HCT116 (cell line): ENCODE measurements at regions not wholly inside any gene's neighbourhood (a gene's known extent, or its start where the extent isn't known, plus 50 kb on each side); places are given as distances from the start of the nearest gene placed in this dataset.

Experiments used
- ATAC-seq: fragments of 200-7000 bp; cut with Tn5 transposase; 2 replicates; pipeline ENCODE4 v1.9.1; 2020; ENCODE audit warnings: mild to moderate bottlenecking, moderate library complexity
- BruUV-seq: library from RNA; stranded (reverse); fragments of 400-500 nt; replicated peaks from 2 replicates; lab custom pipeline; 2021; lab: Mats Ljungman, UMichigan
- CTCF ChIA-PET: fragments of 300-600 bp; sonication (Branson Sonifier 250); formaldehyde crosslinking; loops from one replicate; lab custom pipeline; 2021; ENCODE audit warnings: antibody characterized with exemption; lab: Charles Lee
- POLR2A ChIA-PET: fragments of 300-600, 350-600 bp; sonication (Branson Sonifier 250); formaldehyde crosslinking; loops from one replicate; lab custom pipeline; 2021; ENCODE audit warnings: antibody characterized with exemption; lab: Charles Lee
- RAD21 ChIA-PET, 2 experiments: fragments of 300-600 bp; sonication (Branson Sonifier 250); formaldehyde crosslinking; loops; one replicate each; lab custom pipeline; 2023; ENCODE audit warnings: low total read pairs in 2 of 2; ENCODE audit not compliant: uncharacterized antibody in 2 of 2, unreplicated experiment in 2 of 2, low non-redundant PET in 1 of 2; lab: Charles Lee
- DNase-seq: peaks from one replicate; pipeline ENCODE4 v3.0.0-alpha.2; 2010; ENCODE audit warnings: low read depth, low spot score
- H2AFZ ChIP-seq: fragments of 200-600 bp; shearing (Covaris generic), sonication (generic); 2 replicates; pipeline ENCODE4 v1.6.1; 2017; ENCODE audit warnings: low read depth, mixed run types, mixed read lengths, antibody characterized with exemption, low read length; ENCODE audit not compliant: poor library complexity, severe bottlenecking
- H3K27ac ChIP-seq: 2 replicates; pipeline ENCODE4 v1.5.1; 2012; ENCODE audit warnings: low read depth, low read length
- H3K27me3 ChIP-seq: fragments of 200-600 bp; sonication (generic); 2 replicates; pipeline ENCODE4 v1.6.1; 2016; ENCODE audit warnings: mixed run types, low read length, mixed read lengths; ENCODE audit not compliant: insufficient read depth
- H3K36me3 ChIP-seq, 2 experiments: fragments of 200-500 bp in 1 of 2; fragments of 200-600 bp in 1 of 2; sonication (Bioruptor generic) in 1 of 2; sonication (generic) in 1 of 2; 2 replicates each; pipeline versions ENCODE4 v1.5.1 to v1.6.1; 2014 to 2016; ENCODE audit warnings: low read length in 2 of 2, inconsistent platforms in 1 of 2, mixed read lengths in 1 of 2, mixed run types in 1 of 2; ENCODE audit not compliant: insufficient read depth in 2 of 2, control insufficient read depth in 1 of 2
- H3K4me1 ChIP-seq, 2 experiments: fragments of 200-600 bp in 1 of 2; sonication (generic) in 1 of 2; 2 replicates each; pipeline versions ENCODE4 v1.5.1 to v1.6.1; 2012 to 2017; ENCODE audit warnings: low read length in 2 of 2, inconsistent platforms in 1 of 2, mild to moderate bottlenecking in 1 of 2, mixed read lengths in 1 of 2, mixed run types in 1 of 2, moderate library complexity in 1 of 2; ENCODE audit not compliant: insufficient read depth in 2 of 2, control insufficient read depth in 1 of 2
- H3K4me2 ChIP-seq: fragments of 200-600 bp; sonication (generic); 2 replicates; pipeline ENCODE4 v1.6.1; 2017; ENCODE audit warnings: mixed run types, low read length, mixed read lengths
- H3K4me3 ChIP-seq, 2 experiments: fragments of 200-600 bp in 1 of 2; sonication (generic) in 1 of 2; replicated peaks in 1 of 2; 2 replicates each; pipeline ENCODE4 v1.5.1; 2011 to 2016; ENCODE audit warnings: low read length in 2 of 2, control low read depth in 1 of 2, low read depth in 1 of 2, mild to moderate bottlenecking in 1 of 2, mixed read lengths in 1 of 2, mixed run types in 1 of 2
- H3K79me2 ChIP-seq: fragments of 200-600 bp; sonication (generic); 2 replicates; pipeline ENCODE4 v1.6.1; 2017; ENCODE audit warnings: mild to moderate bottlenecking, mixed run types, low read length, moderate library complexity, mixed read lengths; ENCODE audit not compliant: insufficient read depth
- H3K9ac ChIP-seq: fragments of 200-600 bp; sonication (generic); 2 replicates; pipeline ENCODE4 v1.6.1; 2016; ENCODE audit warnings: low read length, mixed read lengths
- H3K9me2 ChIP-seq: fragments of 200-600 bp; sonication (generic), shearing (Covaris generic); 2 replicates; pipeline ENCODE4 v1.6.1; 2017; ENCODE audit warnings: mixed run types, mild to moderate bottlenecking, moderate library complexity; ENCODE audit not compliant: insufficient read depth
- H3K9me3 ChIP-seq, 2 experiments: fragments of 200-500 bp in 1 of 2; fragments of 200-600 bp in 1 of 2; sonication (Bioruptor generic) in 1 of 2; sonication (generic) in 1 of 2; 2 replicates each; pipeline ENCODE4 v1.6.1; 2014 to 2017; ENCODE audit warnings: low read length in 2 of 2, mixed read lengths in 2 of 2, inconsistent platforms in 1 of 2, low read depth in 1 of 2, mild to moderate bottlenecking in 1 of 2, mixed run types in 1 of 2, moderate library complexity in 1 of 2; ENCODE audit not compliant: control insufficient read depth in 1 of 2, insufficient read depth in 1 of 2
- H4K20me1 ChIP-seq: fragments of 200-600 bp; sonication (generic), shearing (Covaris generic); 2 replicates; pipeline ENCODE4 v1.6.1; 2017; ENCODE audit warnings: mixed run types, mild to moderate bottlenecking, moderate library complexity; ENCODE audit not compliant: insufficient read depth
- ATF3 ChIP-seq: IDR thresholded peaks from 2 replicates; pipeline ENCODE4 v1.6.1; 2012
- CEBPB ChIP-seq: IDR thresholded peaks from 2 replicates; pipeline ENCODE4 v1.6.1; 2012; ENCODE audit warnings: low read depth
- EZH2 ChIP-seq: fragments of 200-600 bp; sonication (generic); IDR thresholded peaks from 2 replicates; pipeline ENCODE4 v1.6.1; 2017; ENCODE audit warnings: antibody characterized with exemption, mixed run types
- EZH2phosphoT487 ChIP-seq: fragments of 200-600 bp; IDR thresholded peaks from 2 replicates; pipeline ENCODE4 v1.6.1; 2018; ENCODE audit warnings: antibody characterized with exemption, borderline replicate concordance
- POLR2AphosphoS5 ChIP-seq: IDR thresholded peaks from 2 replicates; pipeline ENCODE4 v1.6.1; 2011; ENCODE audit warnings: mild to moderate bottlenecking, low read depth, low read length, moderate library complexity
- SIN3A ChIP-seq: IDR thresholded peaks from 2 replicates; pipeline ENCODE4 v1.6.1; 2012; ENCODE audit warnings: low read depth
- SRF ChIP-seq: IDR thresholded peaks from 2 replicates; pipeline ENCODE4 v1.6.1; 2012; ENCODE audit warnings: low read depth
- TCF7L2 ChIP-seq: IDR thresholded peaks from 2 replicates; pipeline ENCODE4 v1.7.0; 2011; ENCODE audit warnings: borderline replicate concordance, inconsistent platforms; ENCODE audit not compliant: insufficient read depth, insufficient read length; ENCODE audit errors: extremely low read depth
- ZBTB33 ChIP-seq: IDR thresholded peaks from 2 replicates; pipeline ENCODE4 v1.6.1; 2011; ENCODE audit warnings: mild to moderate bottlenecking, low read length, moderate library complexity; ENCODE audit not compliant: insufficient replicate concordance; ENCODE audit errors: extremely low read depth
- ZFX ChIP-seq: fragments of 450-650 bp; IDR thresholded peaks from 2 replicates; pipeline ENCODE4 v1.6.1; 2017
- intact Hi-C: fragments of 100-400 bp; cut with micrococcal nuclease; formaldehyde crosslinking; loops from 2 replicates; pipeline ENCODE4 v1.10.0; 2022

GRCh38 chr7:68306692-68307107, 1291.6 kb upstream of the AUTS2 start:
- CTCF ChIA-PET = no interaction called here
- ATAC-seq = no peak
- BruUV-seq = no TSS peak

More at GRCh38 chr7:68306692-68307107, 1291.6 kb upstream of the AUTS2 start:
- RAD21 ChIA-PET = no interaction called here
- Histone ChIP-seq H3K9ac (no peak overlapping the region), H3K36me3 (no peaks in the 10 kb centered on the region), H3K4me3 (no peak overlapping the region), H2AFZ (no peak overlapping the region), H3K4me2 (no peak overlapping the region), H3K27me3 (no peaks in the 10 kb centered on the region), H3K9me3 (peaks cover 12 to 21% of the 10 kb centered on the region in 2 experiments; a peak in 2 of 4 replicates), H3K27ac (no peak overlapping the region), H4K20me1 (no peaks in the 10 kb centered on the region), H3K4me1 (no peaks in the 10 kb centered on the region), H3K9me2 (no peaks in the 10 kb centered on the region), H3K79me2 (no peaks in the 10 kb centered on the region)
- intact Hi-C loops = no loop called here
- DNase-seq = no peak
- TF ChIP-seq SIN3A = no peak
- TF ChIP-seq POLR2AphosphoS5 = no peak
- no peak for TF ChIP-seq ATF3
- TF ChIP-seq EZH2phosphoT487 = no peak
- TF ChIP-seq TCF7L2 = no peak
- no peak for TF ChIP-seq EZH2
- TF ChIP-seq SRF = no peak
- TF ChIP-seq ZFX = no peak
- no peak for TF ChIP-seq CEBPB
- TF ChIP-seq ZBTB33 = no peak
- POLR2A ChIA-PET = no interaction called here
